Right atrium auricular region (tissue), 2 donors: ENCODE measurements at regions not wholly inside any gene's neighbourhood (a gene's known extent, or its start where the extent isn't known, plus 50 kb on each side); places are given as distances from the start of the nearest gene placed in this dataset.

Experiments
- DNase-seq: peaks from one replicate; pipeline ENCODE4 v3.0.0-alpha.2; 2019; ENCODE audit warnings: low spot score
- H3K27ac ChIP-seq, 2 donors: fragments of 200-600 bp; sonication (generic); 1 replicate in 1 of 2; 2 replicates in 1 of 2; pipeline ENCODE4 v1.5.1; 2016 to 2019
- H3K27me3 ChIP-seq, 2 donors: fragments of 200-600 bp; sonication (generic); one replicate each; pipeline versions ENCODE4 v1.5.1 to v1.6.0; 2017 to 2019
- H3K36me3 ChIP-seq: fragments of 200-600 bp; sonication (generic); one replicate; pipeline ENCODE4 v1.5.1; 2016
- H3K4me1 ChIP-seq, 2 donors: fragments of 200-600 bp; sonication (generic); one replicate each; pipeline versions ENCODE4 v1.5.1 to v1.6.0; 2017 to 2019
- H3K4me3 ChIP-seq, 2 donors: fragments of 200-600 bp; sonication (generic); 1 replicate in 1 of 2; 2 replicates in 1 of 2; pipeline ENCODE4 v1.5.1; 2017 to 2019; ENCODE audit warnings: mild to moderate bottlenecking in 1 of 2, moderate library complexity in 1 of 2
- H3K9me3 ChIP-seq, 2 donors: fragments of 200-600 bp; sonication (generic); one replicate each; pipeline ENCODE4 v1.5.1; 2019
- CTCF ChIP-seq, 2 donors: fragments of 200-600 bp; sonication (generic); IDR thresholded peaks; one replicate each; pipeline ENCODE4 v1.5.1; 2019; ENCODE audit warnings: antibody characterized with exemption in 2 of 2

- no peak for TF ChIP-seq CTCF (IDR thresholded peaks at IDR 0.05)
- Histone ChIP-seq H3K27me3 (no peaks in the 10 kb centered on the region), H3K36me3 (no peaks in the 10 kb centered on the region), H3K9me3 (no peaks in the 10 kb centered on the region), H3K27ac (no peak overlapping the region), H3K4me3 (no peak overlapping the region), H3K4me1 (no peaks in the 10 kb centered on the region)
- DNase-seq, result no peak
These were observed 242.6 kb upstream of the PITRM1 start for GRCh38 chr10:3415038-3415736.

DNA sequence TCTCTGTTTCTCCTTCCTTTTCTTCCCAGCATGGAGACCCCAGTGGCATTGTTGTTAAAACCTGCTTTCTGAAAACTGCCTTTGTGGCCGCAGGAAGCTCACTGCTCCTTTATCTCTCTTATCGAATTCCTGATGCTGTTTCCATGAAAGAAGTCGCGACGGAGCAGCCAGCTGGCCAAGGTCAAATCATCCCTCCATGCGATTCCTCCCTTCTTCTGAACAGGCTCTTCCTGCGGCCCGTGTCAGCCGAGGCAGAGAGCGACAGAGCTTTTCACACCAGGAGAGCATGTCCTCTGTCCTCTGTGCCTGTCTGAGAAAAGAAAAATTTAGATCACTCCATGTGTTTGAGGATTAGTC lies 242.1 kb upstream of the PITRM1 start:
- DNase-seq, result no peak
- no peak for TF ChIP-seq CTCF (IDR thresholded peaks at IDR 0.05)
- H3K9me3 ChIP-seq, result no peaks in the 10 kb centered on the region

GRCh38 chr10:3413937-3414666 lies 241.5 kb upstream of the PITRM1 start:
- H3K9me3 ChIP-seq, result no peaks in the 10 kb centered on the region

More for the DNA sequence above, 242.1 kb upstream of the PITRM1 start:
- no peak overlapping the region for H3K4me3 ChIP-seq
- H3K4me1 ChIP-seq, result no peaks in the 10 kb centered on the region
- H3K27me3 ChIP-seq, result no peaks in the 10 kb centered on the region
- H3K27ac ChIP-seq, result no peak overlapping the region
- H3K36me3 ChIP-seq, result no peaks in the 10 kb centered on the region

DNA sequence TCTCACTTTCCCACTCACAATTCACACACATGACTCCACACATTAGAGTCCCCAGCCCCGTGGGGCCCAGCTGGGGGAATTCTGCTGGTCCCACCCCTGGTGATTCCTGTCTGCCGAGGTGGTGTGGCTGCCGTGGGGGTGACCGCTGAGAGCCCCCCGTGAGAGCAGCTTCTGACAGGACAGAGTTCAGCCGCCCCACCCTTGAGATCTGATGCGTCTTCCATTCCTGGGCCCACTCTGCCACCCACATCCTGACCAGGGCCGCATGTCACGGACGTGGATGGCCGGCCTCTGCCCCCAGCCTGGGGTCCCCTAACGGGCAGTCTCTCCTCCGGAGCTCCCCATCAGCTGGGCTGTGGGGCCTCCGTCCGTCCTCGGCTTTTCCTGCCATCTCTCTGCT lies 240.1 kb upstream of the PITRM1 start:
- H3K4me1 ChIP-seq, result no peaks in the 10 kb centered on the region
- no peaks in the 10 kb centered on the region for H3K36me3 ChIP-seq
- TF ChIP-seq CTCF (IDR thresholded peaks at IDR 0.05), result no peak
- H3K4me3 ChIP-seq, result no peak overlapping the region
- no peaks in the 10 kb centered on the region for H3K27me3 ChIP-seq
- peak; percentile 52 for DNase-seq
- no peak overlapping the region for H3K27ac ChIP-seq
- H3K9me3 ChIP-seq, result no peaks in the 10 kb centered on the region

More at GRCh38 chr10:3413937-3414666, 241.5 kb upstream of the PITRM1 start:
- H3K27me3 ChIP-seq, result no peaks in the 10 kb centered on the region
- no peaks in the 10 kb centered on the region for H3K36me3 ChIP-seq
- no peak overlapping the region for H3K4me3 ChIP-seq
- TF ChIP-seq CTCF (IDR thresholded peaks at IDR 0.05), result no peak
- H3K27ac ChIP-seq, result no peak overlapping the region
- H3K4me1 ChIP-seq, result no peaks in the 10 kb centered on the region
- DNase-seq, result peak; percentile 32

- Histone ChIP-seq H3K9me3 (no peaks in the 10 kb centered on the region), H3K4me3 (no peak overlapping the region), H3K4me1 (no peaks in the 10 kb centered on the region), H3K27me3 (no peaks in the 10 kb centered on the region), H3K36me3 (no peaks in the 10 kb centered on the region), H3K27ac (no peak overlapping the region)
- DNase-seq, result peak; percentile 43
- TF ChIP-seq CTCF (IDR thresholded peaks at IDR 0.05), result no peak
These were observed 239.5 kb upstream of the PITRM1 start for GRCh38 chr10:3412071-3412582.
